Fibroblast of villous mesenchyme (primary cell): ENCODE measurements at regions not wholly inside any gene's neighbourhood (a gene's known extent, or its start where the extent isn't known, plus 50 kb on each side); places are given as distances from the start of the nearest gene placed in this dataset.

Experiments
- DNase-seq: peaks from one replicate; pipeline ENCODE4 v3.0.0-alpha.2; 2010; ENCODE audit warnings: low read depth
- H3K4me3 ChIP-seq: 2 replicates; pipeline ENCODE4 v1.5.1; 2011; ENCODE audit warnings: low read depth, mild to moderate bottlenecking, low read length
- TF ChIP-seq, protein P1 (sequence below): IDR thresholded peaks from 2 replicates; pipeline ENCODE4 v1.5.1; 2012; ENCODE audit warnings: low read depth, mild to moderate bottlenecking, low read length; ENCODE audit not compliant: insufficient read depth

- H3K4me3 ChIP-seq: no peak overlapping the region
- no peak for DNase-seq
- TF ChIP-seq, protein P1, sequence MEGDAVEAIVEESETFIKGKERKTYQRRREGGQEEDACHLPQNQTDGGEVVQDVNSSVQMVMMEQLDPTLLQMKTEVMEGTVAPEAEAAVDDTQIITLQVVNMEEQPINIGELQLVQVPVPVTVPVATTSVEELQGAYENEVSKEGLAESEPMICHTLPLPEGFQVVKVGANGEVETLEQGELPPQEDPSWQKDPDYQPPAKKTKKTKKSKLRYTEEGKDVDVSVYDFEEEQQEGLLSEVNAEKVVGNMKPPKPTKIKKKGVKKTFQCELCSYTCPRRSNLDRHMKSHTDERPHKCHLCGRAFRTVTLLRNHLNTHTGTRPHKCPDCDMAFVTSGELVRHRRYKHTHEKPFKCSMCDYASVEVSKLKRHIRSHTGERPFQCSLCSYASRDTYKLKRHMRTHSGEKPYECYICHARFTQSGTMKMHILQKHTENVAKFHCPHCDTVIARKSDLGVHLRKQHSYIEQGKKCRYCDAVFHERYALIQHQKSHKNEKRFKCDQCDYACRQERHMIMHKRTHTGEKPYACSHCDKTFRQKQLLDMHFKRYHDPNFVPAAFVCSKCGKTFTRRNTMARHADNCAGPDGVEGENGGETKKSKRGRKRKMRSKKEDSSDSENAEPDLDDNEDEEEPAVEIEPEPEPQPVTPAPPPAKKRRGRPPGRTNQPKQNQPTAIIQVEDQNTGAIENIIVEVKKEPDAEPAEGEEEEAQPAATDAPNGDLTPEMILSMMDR: no peak
Measured at GRCh38 chr4:57490520-57491255, 380.5 kb upstream of the IGFBP7 start.

DNA sequence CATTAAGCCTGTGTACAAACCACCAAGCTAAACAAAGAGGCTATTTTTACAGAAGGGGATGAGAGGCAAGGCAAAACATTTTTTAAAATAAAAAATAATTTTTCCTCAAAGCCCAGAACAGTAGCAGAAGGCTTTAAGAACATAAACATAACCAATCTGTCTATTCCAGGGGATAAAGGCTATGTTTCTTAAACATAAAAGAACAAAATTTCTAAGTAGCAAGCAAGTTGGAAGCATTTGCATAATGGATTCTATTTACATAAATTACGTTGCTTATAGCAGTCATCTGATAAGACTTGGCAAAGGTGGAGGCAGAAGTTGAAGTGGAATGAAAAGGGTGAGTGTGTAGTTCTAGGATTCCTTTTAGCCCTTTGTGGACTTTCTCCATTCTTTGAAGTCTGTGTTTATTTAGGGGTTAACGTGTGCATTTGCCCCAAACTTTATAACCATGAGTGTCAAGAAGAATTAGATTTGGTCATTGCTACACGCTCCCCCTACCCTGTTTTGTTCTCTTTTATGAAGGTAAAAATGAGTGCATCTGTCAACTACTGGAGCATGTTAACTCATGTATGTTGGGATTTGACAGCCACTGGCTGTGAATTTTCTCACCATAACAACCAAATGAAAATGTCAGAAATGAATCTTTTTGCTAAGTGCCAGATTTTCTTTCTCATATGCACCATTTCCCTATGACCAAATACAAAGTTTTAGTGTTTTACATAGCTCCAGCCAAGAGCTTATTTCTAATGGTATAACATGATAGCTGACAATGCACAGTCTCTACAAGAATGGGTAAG lies 378.4 kb upstream of the IGFBP7 start:
- no peak for DNase-seq
- H3K4me3 ChIP-seq: no peak overlapping the region
- TF ChIP-seq, protein P1: no peak

DNA sequence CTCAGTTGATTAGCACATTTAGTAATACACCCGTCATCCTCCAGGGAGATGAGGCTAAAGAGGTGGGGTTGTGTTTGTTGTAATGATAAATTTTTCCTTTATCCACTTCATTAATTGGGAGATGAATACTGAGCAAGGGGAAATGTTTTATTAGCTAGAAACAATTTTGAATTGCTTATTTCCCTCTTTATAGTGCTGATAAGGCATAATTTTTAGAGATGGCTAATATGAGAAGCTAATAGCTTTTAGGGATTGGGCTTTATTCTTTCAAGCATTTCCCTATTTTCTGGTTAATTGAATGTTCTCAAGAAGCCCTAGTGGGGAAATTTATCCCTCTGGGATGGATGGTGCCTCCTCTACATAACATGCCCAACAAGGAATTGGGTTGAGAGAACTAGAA lies 365.2 kb upstream of the IGFBP7 start:
- DNase-seq: no peak
- TF ChIP-seq, protein P1: no peak
- no peak overlapping the region for H3K4me3 ChIP-seq

GRCh38 chr4:57465321-57466056 lies 355.3 kb upstream of the IGFBP7 start:
- DNase-seq: no peak
- TF ChIP-seq, protein P1: no peak
- H3K4me3 ChIP-seq: no peak overlapping the region

DNA sequence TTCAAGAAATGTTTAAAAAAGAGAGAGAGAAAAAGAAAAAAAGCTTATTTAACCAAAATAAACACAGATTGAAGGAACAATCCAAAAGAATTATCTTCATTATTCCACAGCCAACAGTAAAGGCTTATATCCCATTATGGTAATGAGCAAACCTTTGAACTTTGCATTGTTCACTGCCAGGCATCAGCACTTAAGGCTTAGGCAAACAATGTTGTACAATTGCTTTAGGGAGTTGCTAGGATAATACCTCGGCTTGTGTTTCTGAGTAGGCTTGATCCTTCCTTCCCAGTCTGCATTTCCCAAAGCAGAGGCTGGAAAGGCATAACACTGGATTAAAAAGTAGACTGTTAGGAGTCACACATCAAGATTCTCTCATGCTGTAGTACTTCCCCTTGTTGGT lies 352.7 kb upstream of the IGFBP7 start:
- H3K4me3 ChIP-seq: no peak overlapping the region
- TF ChIP-seq, protein P1: no peak
- no peak for DNase-seq

DNA sequence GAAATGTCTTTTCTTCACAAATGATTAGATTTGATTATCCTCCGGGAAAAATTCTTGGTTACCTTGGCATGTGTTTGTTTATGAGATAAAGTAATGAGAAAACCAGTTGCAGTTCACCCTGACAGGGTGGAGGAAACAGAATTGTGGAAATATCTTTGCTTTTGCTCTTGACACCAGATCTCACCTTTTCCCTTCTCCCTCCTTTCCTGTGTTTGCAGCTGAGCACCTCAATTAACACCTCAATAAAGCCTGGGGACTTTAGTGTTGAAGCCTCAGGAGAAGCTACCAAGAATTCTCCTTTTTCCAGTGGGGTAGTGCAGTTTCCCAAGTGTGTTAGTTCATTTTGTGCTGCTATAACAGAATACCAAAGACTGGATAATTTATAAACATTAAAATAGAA lies 350.8 kb upstream of the IGFBP7 start:
- H3K4me3 ChIP-seq: no peak overlapping the region
- TF ChIP-seq, protein P1: no peak
- DNase-seq: no peak
